NT2/D1 (cell line): ENCODE measurements at regions not wholly inside any gene's neighbourhood (a gene's known extent, or its start where the extent isn't known, plus 50 kb on each side); places are given as distances from the start of the nearest gene placed in this dataset.

ENCODE experiments used
- DNase-seq: peaks from one replicate; pipeline ENCODE4 v3.0.0-alpha.2; 2011; ENCODE audit warnings: low read depth, low spot score
- H3K27me3 ChIP-seq: 2 replicates; pipeline ENCODE4 v1.6.0; 2011; ENCODE audit warnings: mild to moderate bottlenecking; ENCODE audit not compliant: insufficient read length, insufficient read depth
- H3K36me3 ChIP-seq: 2 replicates; pipeline ENCODE4 v1.6.1; 2011; ENCODE audit warnings: mild to moderate bottlenecking, low read length, mixed read lengths; ENCODE audit not compliant: insufficient read depth, insufficient read length
- H3K4me1 ChIP-seq: 2 replicates; pipeline ENCODE4 v1.5.1; 2011; ENCODE audit not compliant: insufficient read depth, insufficient read length
- H3K4me3 ChIP-seq: 2 replicates; pipeline ENCODE4 v1.5.1; 2011; ENCODE audit warnings: low read depth; ENCODE audit not compliant: insufficient read length
- H3K9ac ChIP-seq: 2 replicates; pipeline ENCODE4 v1.6.0; 2011; ENCODE audit warnings: low read depth; ENCODE audit not compliant: insufficient read length
- H3K9me3 ChIP-seq: 2 replicates; pipeline ENCODE4 v1.5.1; 2011; ENCODE audit warnings: mild to moderate bottlenecking, low read length; ENCODE audit not compliant: insufficient read depth
- SUZ12 ChIP-seq: IDR thresholded peaks from 2 replicates; pipeline ENCODE4 v1.6.1; 2011; ENCODE audit not compliant: insufficient read length, insufficient read depth; ENCODE audit errors: extremely low read depth
- YY1 ChIP-seq: IDR thresholded peaks from 2 replicates; pipeline ENCODE4 v1.6.1; 2011; ENCODE audit not compliant: insufficient read length, insufficient read depth
- ZNF274 ChIP-seq: IDR thresholded peaks from 2 replicates; pipeline ENCODE4 v1.6.1; 2011; ENCODE audit warnings: mild to moderate bottlenecking, low read depth, low read length

- no peaks in the 10 kb centered on the region for H3K27me3 ChIP-seq
- H3K4me3 ChIP-seq = no peak overlapping the region
- H3K9me3 ChIP-seq = no peaks in the 10 kb centered on the region
- H3K9ac ChIP-seq = no peak overlapping the region
- H3K4me1 ChIP-seq = no peaks in the 10 kb centered on the region
- no peak for DNase-seq
- no peaks in the 10 kb centered on the region for H3K36me3 ChIP-seq
- TF ChIP-seq SUZ12 = no peak
- TF ChIP-seq ZNF274 = no peak
- no peak for TF ChIP-seq YY1
Observed at GRCh38 chr18:51936115-51936514, 403.9 kb upstream of the DCC start.

GRCh38 chr18:51941999-51942398, 398.0 kb upstream of the DCC start:
- H3K9ac ChIP-seq = no peak overlapping the region
- no peaks in the 10 kb centered on the region for H3K36me3 ChIP-seq
- no peaks in the 10 kb centered on the region for H3K4me1 ChIP-seq
- H3K4me3 ChIP-seq = no peak overlapping the region
- H3K27me3 ChIP-seq = no peaks in the 10 kb centered on the region
- no peaks in the 10 kb centered on the region for H3K9me3 ChIP-seq
- no peak for TF ChIP-seq SUZ12
- TF ChIP-seq ZNF274 = no peak
- TF ChIP-seq YY1 = no peak
- no peak for DNase-seq

GRCh38 chr18:51943281-51943680, 396.7 kb upstream of the DCC start:
- H3K9ac ChIP-seq = no peak overlapping the region
- H3K9me3 ChIP-seq = no peaks in the 10 kb centered on the region
- no peaks in the 10 kb centered on the region for H3K36me3 ChIP-seq
- TF ChIP-seq ZNF274 = no peak
- TF ChIP-seq YY1 = no peak
- no peak for TF ChIP-seq SUZ12
- H3K4me1 ChIP-seq = no peaks in the 10 kb centered on the region
- no peaks in the 10 kb centered on the region for H3K27me3 ChIP-seq
- H3K4me3 ChIP-seq = no peak overlapping the region
- DNase-seq = no peak

GRCh38 chr18:51946946-51947345, 393.1 kb upstream of the DCC start:
- no peak overlapping the region for H3K9ac ChIP-seq
- no peaks in the 10 kb centered on the region for H3K27me3 ChIP-seq
- TF ChIP-seq YY1 (no peak), SUZ12 (no peak), ZNF274 (no peak)
- H3K4me3 ChIP-seq = no peak overlapping the region
- no peaks in the 10 kb centered on the region for H3K4me1 ChIP-seq
- H3K9me3 ChIP-seq = no peaks in the 10 kb centered on the region
- no peaks in the 10 kb centered on the region for H3K36me3 ChIP-seq
- no peak for DNase-seq

- Histone ChIP-seq H3K9ac (no peak overlapping the region), H3K36me3 (no peaks in the 10 kb centered on the region), H3K9me3 (no peaks in the 10 kb centered on the region), H3K4me3 (no peak overlapping the region), H3K27me3 (no peaks in the 10 kb centered on the region), H3K4me1 (no peaks in the 10 kb centered on the region)
- DNase-seq = no peak
- TF ChIP-seq YY1 (no peak), ZNF274 (no peak), SUZ12 (no peak)
Observed at GRCh38 chr18:51952844-51953243, 387.2 kb upstream of the DCC start.

GRCh38 chr18:51953521-51953920, 386.5 kb upstream of the DCC start:
- Histone ChIP-seq H3K36me3 (no peaks in the 10 kb centered on the region), H3K4me1 (no peaks in the 10 kb centered on the region), H3K4me3 (no peak overlapping the region), H3K27me3 (no peaks in the 10 kb centered on the region), H3K9me3 (no peaks in the 10 kb centered on the region), H3K9ac (no peak overlapping the region)
- no peak for DNase-seq
- TF ChIP-seq ZNF274 (no peak), YY1 (no peak), SUZ12 (no peak)

- Histone ChIP-seq H3K9me3 (no peaks in the 10 kb centered on the region), H3K9ac (no peak overlapping the region), H3K4me3 (no peak overlapping the region), H3K4me1 (no peaks in the 10 kb centered on the region), H3K36me3 (no peaks in the 10 kb centered on the region), H3K27me3 (no peaks in the 10 kb centered on the region)
- DNase-seq = no peak
- TF ChIP-seq ZNF274 (no peak), SUZ12 (no peak), YY1 (no peak)
Observed at GRCh38 chr18:51955136-51955535, 384.9 kb upstream of the DCC start.

GRCh38 chr18:51957001-51957400, 383.0 kb upstream of the DCC start:
- Histone ChIP-seq H3K4me3 (no peak overlapping the region), H3K9me3 (no peaks in the 10 kb centered on the region), H3K27me3 (no peaks in the 10 kb centered on the region), H3K4me1 (no peaks in the 10 kb centered on the region), H3K36me3 (no peaks in the 10 kb centered on the region), H3K9ac (no peak overlapping the region)
- DNase-seq = no peak
- TF ChIP-seq YY1 (no peak), ZNF274 (no peak), SUZ12 (no peak)
